ENCODE measurements at regions not wholly inside any gene's neighbourhood (a gene's known extent, or its start where the extent isn't known, plus 50 kb on each side); places are given as distances from the start of the nearest gene placed in this dataset.

DNA sequence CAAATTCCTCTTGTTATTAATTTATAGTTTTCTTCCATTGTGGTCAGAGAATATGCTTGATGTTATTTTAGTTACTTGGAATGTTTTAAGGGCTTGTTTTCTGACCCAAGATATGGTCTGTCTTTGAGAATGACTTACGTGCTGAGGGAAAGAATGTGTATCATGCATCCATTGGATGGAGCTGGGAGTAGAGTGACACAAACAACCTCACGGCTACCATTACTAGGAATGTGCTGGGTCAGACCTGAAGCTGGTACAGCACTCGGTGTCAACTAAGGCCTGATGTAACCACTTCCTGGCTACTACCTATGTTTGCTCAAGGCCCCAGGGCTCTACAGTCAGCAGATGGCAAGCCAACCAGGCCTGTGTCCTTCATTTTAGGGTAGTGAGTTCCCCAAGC, 257.8 kb downstream of the FAT4 start:
- dilution Hi-C loops (cut with MboI; ENCODE audit: extremely low pct_ligation_motif_present, low sequenced_read_pairs) = no loop called here
- H2AFZ ChIP-seq (ENCODE audit: low read depth, low read length) = no peak overlapping the region
- POLR2A ChIA-PET = no interaction called here
- no peak for TF ChIP-seq POLR2AphosphoS5 (IDR thresholded peaks at IDR 0.05; ENCODE audit: insufficient read depth, low read depth, low read length)
- no peak for TF ChIP-seq EZH2 (IDR thresholded peaks at IDR 0.05; ENCODE audit: borderline replicate concordance, low read depth, low read length, severe bottlenecking)
- TF ChIP-seq MYC (IDR thresholded peaks at IDR 0.05; ENCODE audit: low read depth, low read length) = no peak
- TF ChIP-seq, protein P1, sequence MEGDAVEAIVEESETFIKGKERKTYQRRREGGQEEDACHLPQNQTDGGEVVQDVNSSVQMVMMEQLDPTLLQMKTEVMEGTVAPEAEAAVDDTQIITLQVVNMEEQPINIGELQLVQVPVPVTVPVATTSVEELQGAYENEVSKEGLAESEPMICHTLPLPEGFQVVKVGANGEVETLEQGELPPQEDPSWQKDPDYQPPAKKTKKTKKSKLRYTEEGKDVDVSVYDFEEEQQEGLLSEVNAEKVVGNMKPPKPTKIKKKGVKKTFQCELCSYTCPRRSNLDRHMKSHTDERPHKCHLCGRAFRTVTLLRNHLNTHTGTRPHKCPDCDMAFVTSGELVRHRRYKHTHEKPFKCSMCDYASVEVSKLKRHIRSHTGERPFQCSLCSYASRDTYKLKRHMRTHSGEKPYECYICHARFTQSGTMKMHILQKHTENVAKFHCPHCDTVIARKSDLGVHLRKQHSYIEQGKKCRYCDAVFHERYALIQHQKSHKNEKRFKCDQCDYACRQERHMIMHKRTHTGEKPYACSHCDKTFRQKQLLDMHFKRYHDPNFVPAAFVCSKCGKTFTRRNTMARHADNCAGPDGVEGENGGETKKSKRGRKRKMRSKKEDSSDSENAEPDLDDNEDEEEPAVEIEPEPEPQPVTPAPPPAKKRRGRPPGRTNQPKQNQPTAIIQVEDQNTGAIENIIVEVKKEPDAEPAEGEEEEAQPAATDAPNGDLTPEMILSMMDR (IDR thresholded peaks at IDR 0.05; ENCODE audit: extremely low read depth in 1 of 2, insufficient read depth in 1 of 2, low read depth in 1 of 2, low read length in 2 of 2) = no peak
- TF ChIP-seq POLR2A (IDR thresholded peaks at IDR 0.05; ENCODE audit: low read depth, low read length) = no peak
- no peak for TF ChIP-seq MAX (IDR thresholded peaks at IDR 0.05; ENCODE audit: insufficient read depth, insufficient read length)
- no peak for TF ChIP-seq FOS (IDR thresholded peaks at IDR 0.05; ENCODE audit: borderline replicate concordance, insufficient read depth, low read length)
- no peak for TF ChIP-seq JUN (IDR thresholded peaks at IDR 0.05; ENCODE audit: borderline replicate concordance, insufficient read depth, insufficient read length, low read depth)
- no peak for TF ChIP-seq GATA2 (IDR thresholded peaks at IDR 0.05; ENCODE audit: insufficient read depth, insufficient read length, low read depth, low read length)
- no peak overlapping the region for H3K27ac ChIP-seq (ENCODE audit: insufficient read depth, low read depth, low read length)
- no peak overlapping the region for H3K4me3 ChIP-seq (replicated peaks in 1 of 3; ENCODE audit: insufficient read depth in 1 of 3, low read depth in 1 of 3, low read length in 3 of 3)
- intact Hi-C loops (cut with micrococcal nuclease) = no loop called here
- no peak for FAIRE-seq
- H3K79me2 ChIP-seq (ENCODE audit: control insufficient read depth, insufficient read depth, low read length) = no peaks in the 10 kb centered on the region
- no peaks in the 10 kb centered on the region for H3K27me3 ChIP-seq (ENCODE audit: control insufficient read depth in 2 of 2, insufficient read depth in 2 of 2, low read length in 2 of 2)
- no peak overlapping the region for H3K4me2 ChIP-seq (ENCODE audit: insufficient read depth, low read length)
- H3K36me3 ChIP-seq (ENCODE audit: control insufficient read depth in 2 of 2, extremely low read depth in 1 of 2, insufficient read depth in 2 of 2, low read length in 2 of 2) = no peaks in the 10 kb centered on the region
- CTCF ChIA-PET = no interaction called here
- H4K20me1 ChIP-seq (replicated peaks; ENCODE audit: control insufficient read depth, extremely low read depth, insufficient read depth, low read length) = no peaks in the 10 kb centered on the region
- no TSS peak for BruUV-seq (replicated peaks)
- H3K9me3 ChIP-seq (replicated peaks; ENCODE audit: control insufficient read depth, insufficient read depth, low read length) = no peaks in the 10 kb centered on the region
- no peaks in the 10 kb centered on the region for H3K4me1 ChIP-seq (ENCODE audit: control insufficient read depth, extremely low read depth, insufficient read depth, low read length)
- H3K9me1 ChIP-seq (replicated peaks; ENCODE audit: control insufficient read depth, extremely low read depth, insufficient read depth, low read length) = no peaks in the 10 kb centered on the region
- no peak for DNase-seq (ENCODE audit: low read depth, low spot score)
- H3K9ac ChIP-seq (replicated peaks; ENCODE audit: extremely low read depth, insufficient read depth, low read length) = no peak overlapping the region
